HG03108 (cell line): ENCODE measurements at regions not wholly inside any gene's neighbourhood (a gene's known extent, or its start where the extent isn't known, plus 50 kb on each side); places are given as distances from the start of the nearest gene placed in this dataset.
"Not testable (repeated sequence)": the region's sequence is repeated elsewhere in the genome, so short reads cannot be mapped to it uniquely, and the experiment has no call there.

Experiments used
- ATAC-seq: cut with Tn5 transposase; IDR thresholded peaks from one replicate; pipeline ENCODE4 v1.9.1; 2021; ENCODE audit warnings: moderate library complexity; ENCODE audit not compliant: unreplicated experiment

- no peak for ATAC-seq
Observed at GRCh38 chr4:42205541-42205940, 53.1 kb upstream of the BEND4 start.

- no peak for ATAC-seq
Observed at GRCh38 chr4:42216664-42217063, 64.2 kb upstream of the BEND4 start.

GRCh38 chr4:42225286-42225685 is 72.8 kb upstream of the BEND4 start:
- ATAC-seq = no peak

GRCh38 chr4:42234817-42235216 is 82.4 kb upstream of the BEND4 start:
- no peak for ATAC-seq

GRCh38 chr4:42235304-42236021 is 83.0 kb upstream of the BEND4 start:
- no peak for ATAC-seq

- ATAC-seq = no peak
Observed at GRCh38 chr4:42237010-42237409, 84.6 kb upstream of the BEND4 start.

- no peak for ATAC-seq
Observed at GRCh38 chr4:42237451-42237850, 85.0 kb upstream of the BEND4 start.

GRCh38 chr4:42248972-42249371 is 96.5 kb upstream of the BEND4 start:
- ATAC-seq = no peak

- no peak for ATAC-seq
Observed at GRCh38 chr4:42252315-42252714, 99.9 kb upstream of the BEND4 start.

GRCh38 chr4:42257645-42258044 is 105.2 kb upstream of the BEND4 start:
- not testable (repeated sequence) for ATAC-seq

GRCh38 chr4:42262701-42263490 is 110.4 kb upstream of the BEND4 start:
- ATAC-seq = no peak

GRCh38 chr4:42265782-42266602 is 113.5 kb upstream of the BEND4 start:
- no peak for ATAC-seq

GRCh38 chr4:42267724-42268123 is 115.3 kb upstream of the BEND4 start:
- ATAC-seq = no peak

GRCh38 chr4:42268824-42269223 is 116.4 kb upstream of the BEND4 start:
- ATAC-seq = no peak

GRCh38 chr4:42271096-42271495 is 118.6 kb upstream of the BEND4 start:
- no peak for ATAC-seq

- ATAC-seq = no peak
Observed at GRCh38 chr4:42277291-42277690, 120.0 kb upstream of the SHISA3 start.

GRCh38 chr4:42278709-42279324 is 118.5 kb upstream of the SHISA3 start:
- ATAC-seq = no peak

GRCh38 chr4:42280327-42281095 is 116.8 kb upstream of the SHISA3 start:
- no peak for ATAC-seq

- ATAC-seq = peak; percentile 61
Observed at GRCh38 chr4:42281324-42282020, 115.8 kb upstream of the SHISA3 start.
